NK-92 treated with Interleukin-12 subunit alpha and Interleukin-12 subunit beta, amount 100 ng/mL, for 24 hours (cell line): ENCODE measurements at regions not wholly inside any gene's neighbourhood (a gene's known extent, or its start where the extent isn't known, plus 50 kb on each side); places are given as distances from the start of the nearest gene placed in this dataset.

Source experiments
- DNase-seq: peaks from one replicate; lab custom pipeline; 2025; lab: John Stamatoyannopoulos, UW

- DNase-seq: no peak
These were observed 323.5 kb upstream of the SALL1 start for GRCh38 chr16:51474414-51475091.

- no peak for DNase-seq
These were observed 322.0 kb upstream of the SALL1 start for GRCh38 chr16:51473091-51473490.

DNA sequence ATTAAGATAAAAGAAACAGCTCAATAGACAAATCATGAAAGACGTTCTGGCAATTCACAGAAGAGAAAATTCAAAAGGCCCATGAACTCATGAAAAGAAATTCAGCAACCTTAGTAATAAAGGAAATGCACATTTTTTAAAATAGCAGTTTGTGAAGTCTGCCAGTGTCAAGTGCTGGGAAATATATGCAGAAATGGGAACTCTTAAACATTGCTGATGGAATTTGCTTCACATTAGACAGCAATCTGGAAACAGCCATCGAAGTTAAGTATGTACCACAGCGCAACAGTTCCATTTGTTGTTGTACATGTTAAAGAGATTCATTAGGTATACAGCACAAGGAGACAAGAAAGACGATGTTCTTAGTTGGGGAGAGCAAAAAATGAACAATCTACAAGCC lies 319.4 kb upstream of the SALL1 start:
- no peak for DNase-seq

DNA sequence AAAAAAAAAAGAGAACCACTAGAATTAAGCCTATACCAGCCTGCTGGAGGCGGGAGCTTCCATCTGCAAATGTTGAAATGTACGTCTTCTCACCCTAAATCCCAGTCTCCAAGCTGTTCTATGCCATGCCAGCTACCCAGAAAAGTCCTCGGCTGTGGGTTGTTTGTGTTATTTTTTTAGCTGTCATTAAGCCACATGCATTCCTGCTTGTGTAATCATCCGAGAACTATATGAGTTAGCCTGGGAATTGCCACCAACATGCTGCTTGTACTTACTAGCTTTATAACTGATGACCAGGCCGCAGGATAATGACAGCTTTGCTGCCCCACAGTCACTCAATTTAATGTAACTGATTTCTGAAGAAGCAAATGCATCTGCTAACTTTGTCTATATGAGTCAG lies 313.9 kb upstream of the SALL1 start:
- no peak for DNase-seq

- no peak for DNase-seq
These were observed 310.2 kb upstream of the SALL1 start for GRCh38 chr16:51461255-51461654.

DNA sequence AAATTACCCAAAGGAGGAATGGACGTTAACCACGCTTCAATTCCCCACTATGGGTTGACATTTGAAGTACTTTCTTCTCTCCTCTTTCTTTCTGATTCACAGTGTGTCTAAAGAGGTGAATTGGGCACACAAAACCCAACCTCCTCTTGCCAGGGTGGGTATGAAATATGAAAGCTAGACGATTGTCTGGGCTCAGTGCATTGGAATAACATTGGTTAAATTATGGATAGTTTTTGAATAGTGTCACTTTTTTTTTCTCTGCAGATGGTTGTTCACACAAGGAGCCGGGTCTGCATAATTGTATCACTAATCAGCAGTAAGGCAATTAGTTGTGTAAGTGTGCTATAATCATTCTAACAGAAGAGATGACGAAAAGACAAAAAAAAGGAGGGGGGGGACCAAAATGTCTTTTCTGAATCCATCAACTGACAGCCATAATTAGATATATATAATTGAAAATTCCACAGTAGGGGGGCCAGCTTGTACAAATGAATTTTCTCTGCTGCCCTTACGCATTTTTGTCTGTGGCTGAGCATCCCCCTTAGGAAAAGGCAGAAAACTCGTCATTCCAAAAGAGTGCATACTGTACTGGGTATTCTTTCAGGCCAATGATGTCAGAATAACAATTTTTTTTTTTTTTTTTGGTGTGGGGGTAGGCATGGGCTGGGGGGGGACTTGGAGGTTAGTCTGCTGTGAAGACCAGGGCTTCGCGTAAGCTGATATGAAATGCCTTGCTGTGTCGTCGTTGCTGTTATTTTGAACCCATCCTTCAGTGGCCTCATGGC lies 307.5 kb upstream of the SALL1 start:
- DNase-seq: no peak

DNA sequence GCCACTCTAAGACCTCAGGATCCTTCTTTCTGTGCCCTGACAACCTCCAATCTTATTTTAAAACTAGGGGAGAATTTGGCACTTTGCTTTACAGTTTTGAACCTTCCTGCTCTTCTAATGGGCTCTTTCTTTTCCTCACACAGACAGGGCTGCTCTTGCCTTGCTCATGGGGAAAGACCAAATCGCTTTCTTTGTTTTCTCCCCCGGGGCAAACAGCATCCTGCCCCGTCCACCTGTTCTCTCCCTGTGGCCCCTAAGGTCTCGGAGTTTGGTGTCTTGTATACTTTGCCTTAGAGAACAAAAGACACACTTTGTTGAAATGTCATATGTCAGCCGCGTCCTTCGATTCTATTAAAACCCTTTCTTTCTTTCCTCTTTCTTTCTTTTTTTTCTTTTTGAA lies 306.7 kb upstream of the SALL1 start:
- DNase-seq: no peak

DNA sequence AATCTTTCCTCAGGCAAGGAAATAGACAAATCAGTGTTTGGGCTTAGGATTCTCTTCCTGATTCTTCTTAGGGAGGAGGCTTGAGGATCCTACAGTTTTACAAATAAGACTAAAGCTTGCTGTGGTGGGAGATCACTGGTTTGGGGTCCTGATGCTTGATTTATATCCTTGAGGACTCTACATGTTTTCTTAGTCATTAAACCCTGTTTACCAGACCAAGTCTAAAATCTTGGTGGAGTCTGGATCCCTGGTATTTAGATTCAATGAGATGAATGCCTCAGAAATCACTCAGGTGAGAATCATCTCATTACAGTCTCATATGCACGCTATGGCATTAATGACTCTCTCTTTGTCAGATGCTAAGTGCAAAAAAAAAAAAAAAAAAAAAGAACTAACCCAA lies 304.3 kb upstream of the SALL1 start:
- no peak for DNase-seq

GRCh38 chr16:51453251-51453650 lies 302.2 kb upstream of the SALL1 start:
- DNase-seq: no peak

DNA sequence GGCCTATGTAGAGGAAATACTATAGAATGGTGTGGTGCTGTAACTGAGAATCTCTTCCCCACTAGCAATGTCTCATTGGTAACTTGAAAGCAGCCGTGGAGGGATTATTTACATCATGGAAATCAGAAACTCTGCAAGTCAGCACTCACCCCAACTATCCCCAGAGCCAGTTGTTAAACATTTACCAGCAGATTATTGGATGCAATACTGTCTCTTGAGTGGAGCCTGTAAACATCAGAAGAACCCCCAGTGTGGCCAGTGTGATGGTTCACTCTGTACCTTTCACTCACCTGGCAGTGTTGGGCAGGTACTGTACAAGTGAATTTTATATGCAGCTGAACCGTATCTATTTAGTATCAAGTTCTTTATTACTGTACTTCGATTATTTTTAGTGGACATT lies 299.8 kb upstream of the SALL1 start:
- DNase-seq: no peak

DNA sequence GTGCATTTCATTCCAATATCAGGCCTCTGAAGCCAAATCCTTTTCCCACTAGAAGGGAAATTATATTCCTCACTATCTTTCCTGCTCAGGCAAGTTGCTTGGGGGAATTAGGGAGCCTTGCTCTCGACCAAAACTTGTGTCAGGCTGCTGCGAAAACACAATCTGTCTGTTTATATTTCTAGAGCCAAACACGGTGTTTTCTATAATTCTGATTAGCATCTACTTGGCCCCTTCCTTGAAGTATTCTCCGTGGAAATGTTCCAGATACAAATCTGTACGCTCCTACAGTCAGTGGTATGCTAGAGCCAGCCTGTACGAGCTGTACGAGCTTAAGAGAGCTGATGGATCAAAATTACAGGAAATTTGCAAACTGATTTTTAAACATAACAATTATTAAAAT lies 299.3 kb upstream of the SALL1 start:
- no peak for DNase-seq

DNA sequence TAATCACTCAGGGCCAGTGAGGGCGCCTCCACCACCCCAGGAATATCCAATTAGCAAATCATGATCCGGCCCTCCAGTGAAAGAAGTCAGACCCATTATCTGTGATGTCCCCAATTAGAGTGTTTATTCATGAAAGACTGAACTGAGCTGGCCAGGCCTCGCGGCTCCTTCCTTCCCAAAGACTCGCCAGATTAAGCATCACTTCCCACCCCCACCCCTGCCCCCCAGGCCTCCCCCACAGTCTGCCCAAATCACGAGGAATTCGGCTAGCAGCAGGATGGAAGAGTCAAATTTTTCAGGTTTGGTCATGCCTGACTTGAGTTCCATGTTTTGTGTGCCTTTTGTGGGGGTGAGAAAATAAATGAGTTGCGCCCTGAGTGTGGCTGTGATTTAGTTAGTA lies 298.4 kb upstream of the SALL1 start:
- no peak for DNase-seq

DNA sequence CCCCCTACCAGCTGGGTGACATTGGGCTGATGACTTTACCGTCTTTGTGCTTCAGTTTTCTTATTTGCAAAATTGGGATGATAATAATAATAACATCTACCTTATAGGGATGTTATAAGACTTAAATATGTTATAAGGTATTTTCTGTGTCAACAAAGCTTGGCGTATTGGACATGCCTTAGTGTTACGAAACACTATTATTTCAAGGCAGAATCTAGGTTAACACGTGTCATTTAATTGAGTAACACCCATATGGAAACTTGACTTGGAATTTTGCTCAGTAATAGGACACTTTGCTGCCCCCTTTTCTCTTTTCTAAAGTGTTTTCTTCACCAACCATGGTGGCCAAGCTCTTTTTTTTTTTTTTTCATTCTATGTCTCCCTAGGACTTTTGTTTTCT lies 294.2 kb upstream of the SALL1 start:
- no peak for DNase-seq

DNA sequence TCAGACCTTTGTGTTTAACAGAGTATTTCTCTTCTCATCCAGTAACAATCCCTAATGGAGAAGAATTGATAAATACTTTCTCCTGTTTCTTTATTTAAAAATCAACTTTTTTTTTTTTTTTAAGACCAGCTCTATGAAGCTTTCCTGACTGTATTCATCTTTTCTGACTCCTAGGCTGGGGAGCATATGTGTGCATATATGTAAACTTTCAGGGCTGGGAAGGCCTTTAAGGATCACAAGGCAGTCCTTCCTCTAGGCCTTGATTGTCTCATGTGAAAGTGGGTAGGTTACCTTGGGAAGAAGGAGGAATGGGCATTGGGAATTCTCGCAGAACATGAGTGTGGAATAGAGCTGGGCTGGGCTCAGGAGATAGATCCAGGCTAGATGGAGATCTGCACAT lies 292.9 kb upstream of the SALL1 start:
- DNase-seq: no peak

- no peak for DNase-seq
These were observed 291.2 kb upstream of the SALL1 start for GRCh38 chr16:51442141-51442870.

DNA sequence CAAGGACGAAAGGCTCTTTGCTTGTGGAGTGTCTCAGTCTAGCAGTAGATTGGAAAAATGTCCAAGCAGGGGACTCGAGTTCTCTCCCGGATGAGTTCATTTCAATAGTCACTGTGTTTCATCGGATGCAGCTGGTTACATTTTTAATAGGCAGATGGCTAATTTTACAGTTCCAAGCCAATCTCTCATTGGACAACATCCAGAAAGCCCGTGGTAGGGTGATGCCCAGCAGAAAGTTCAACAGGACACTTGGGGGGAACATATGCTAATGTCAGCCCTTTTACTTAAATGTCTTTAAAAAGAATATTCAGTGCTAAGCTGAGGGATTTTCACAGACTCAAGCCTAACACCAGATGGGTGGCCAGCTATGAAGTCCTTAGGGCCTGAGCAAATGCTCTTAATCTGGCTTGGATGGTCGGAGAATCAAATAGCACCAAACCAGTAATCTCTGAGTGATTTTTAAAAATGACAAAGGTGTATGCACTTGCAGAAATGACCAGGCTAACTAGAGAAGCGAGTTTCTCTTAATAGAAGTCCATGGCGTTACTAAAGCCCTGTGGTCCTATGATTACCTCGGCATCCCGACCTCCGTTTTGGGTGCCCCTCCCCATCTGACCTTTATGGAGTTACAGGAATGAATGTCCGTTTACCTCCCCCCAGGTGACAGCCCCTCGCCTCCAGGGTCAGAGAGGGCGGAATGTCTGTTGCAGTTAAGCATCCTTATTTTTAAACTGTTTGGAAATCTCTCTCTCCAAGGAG lies 289.2 kb upstream of the SALL1 start:
- no peak for DNase-seq

GRCh38 chr16:51439271-51439670 lies 288.2 kb upstream of the SALL1 start:
- DNase-seq: no peak

GRCh38 chr16:51436742-51437141 lies 285.7 kb upstream of the SALL1 start:
- DNase-seq: no peak

- no peak for DNase-seq
These were observed 283.6 kb upstream of the SALL1 start for GRCh38 chr16:51434567-51435198.

GRCh38 chr16:51433599-51433998 lies 282.5 kb upstream of the SALL1 start:
- DNase-seq: no peak

- no peak for DNase-seq
These were observed 280.6 kb upstream of the SALL1 start for GRCh38 chr16:51431517-51432241.
